Thyroid gland (tissue), 4 donors: ENCODE measurements at regions not wholly inside any gene's neighbourhood (a gene's known extent, or its start where the extent isn't known, plus 50 kb on each side); places are given as distances from the start of the nearest gene placed in this dataset.

Experiments used
- CTCF ChIP-seq, 6 experiments: fragments of 200-600 bp in 3 of 6; fragments of 450-650 bp in 3 of 6; sonication (generic) in 3 of 6; IDR thresholded peaks; one replicate each; pipeline ENCODE4 v1.5.1; 2016 to 2019; ENCODE audit warnings: antibody characterized with exemption in 6 of 6, mild to moderate bottlenecking in 2 of 6, inconsistent platforms in 1 of 6, moderate library complexity in 1 of 6
- POLR2A ChIP-seq, 2 donors: fragments of 450-650 bp; IDR thresholded peaks; one replicate each; pipeline ENCODE4 v1.6.1; 2017; ENCODE audit warnings: antibody characterized with exemption in 2 of 2, mild to moderate bottlenecking in 2 of 2, moderate library complexity in 1 of 2

DNA sequence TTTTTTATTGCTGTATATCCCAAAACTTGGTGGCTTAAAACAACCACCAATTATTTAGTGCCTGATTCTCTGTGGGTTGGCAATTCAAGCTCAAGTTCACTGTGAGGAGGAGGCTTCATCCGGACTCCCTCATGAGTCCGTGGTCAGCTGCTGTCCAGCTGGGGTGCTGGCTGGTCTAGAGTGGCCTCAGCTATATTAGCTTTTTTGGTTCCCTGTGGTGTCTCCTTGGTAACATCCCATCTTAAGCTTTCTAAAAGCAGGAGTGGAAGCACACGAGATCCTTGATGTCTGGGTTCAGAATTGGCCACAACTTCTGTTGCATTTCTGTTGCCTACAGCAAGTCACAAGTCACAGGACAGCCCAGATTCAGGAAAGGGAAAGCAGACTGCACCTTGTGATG is 536.5 kb upstream of the FZD8 start:
- no peak for TF ChIP-seq CTCF (IDR thresholded peaks at IDR 0.05)
- no peak for TF ChIP-seq POLR2A (IDR thresholded peaks at IDR 0.05)
